H9 (cell line): ENCODE measurements at regions not wholly inside any gene's neighbourhood (a gene's known extent, or its start where the extent isn't known, plus 50 kb on each side); places are given as distances from the start of the nearest gene placed in this dataset.

Experiments used
- DNase-seq: peaks from one replicate; pipeline ENCODE4 v3.0.0-alpha.2; 2017
- H2AFZ ChIP-seq: one replicate; pipeline ENCODE4 v1.6.1; 2013; ENCODE audit warnings: mild to moderate bottlenecking, low read length, control low read depth, moderate library complexity
- H2AK5ac ChIP-seq: 2 replicates; pipeline ENCODE4 v1.6.1; 2013; ENCODE audit warnings: low read length, control low read depth, mixed read lengths; ENCODE audit not compliant: insufficient read length
- H2BK120ac ChIP-seq: one replicate; pipeline ENCODE4 v1.6.1; 2013; ENCODE audit warnings: low read depth, mild to moderate bottlenecking, low read length, control low read depth, inconsistent platforms; ENCODE audit not compliant: poor library complexity, severe bottlenecking
- H2BK12ac ChIP-seq: 2 replicates; pipeline ENCODE4 v1.6.1; 2013; ENCODE audit warnings: low read length, control low read depth, mixed read lengths, low read depth; ENCODE audit not compliant: insufficient read length
- H2BK15ac ChIP-seq: 2 replicates; pipeline ENCODE4 v1.6.1; 2013; ENCODE audit warnings: low read depth, low read length, control low read depth
- H2BK20ac ChIP-seq: one replicate; pipeline ENCODE4 v1.6.1; 2013; ENCODE audit warnings: low read depth, mild to moderate bottlenecking, low read length, control low read depth, inconsistent platforms; ENCODE audit not compliant: poor library complexity, severe bottlenecking
- H2BK5ac ChIP-seq: 2 replicates; pipeline ENCODE4 v1.6.1; 2013; ENCODE audit warnings: low read length, control low read depth, mixed read lengths; ENCODE audit not compliant: insufficient read length
- H3K14ac ChIP-seq: 2 replicates; pipeline ENCODE4 v1.6.1; 2013; ENCODE audit warnings: low read length, control low read depth; ENCODE audit not compliant: insufficient read depth
- H3K18ac ChIP-seq: 2 replicates; pipeline ENCODE4 v1.6.1; 2013; ENCODE audit warnings: low read depth, mild to moderate bottlenecking, mixed read lengths, low read length, control low read depth; ENCODE audit not compliant: insufficient read length
- H3K23ac ChIP-seq: 2 replicates; pipeline ENCODE4 v1.6.1; 2013; ENCODE audit warnings: low read length, control low read depth, mixed read lengths, low read depth; ENCODE audit not compliant: insufficient read length
- H3K23me2 ChIP-seq: 2 replicates; pipeline ENCODE4 v1.6.1; 2013; ENCODE audit warnings: low read depth, mild to moderate bottlenecking, mixed read lengths, low read length, control low read depth; ENCODE audit not compliant: insufficient read length, poor library complexity, severe bottlenecking
- H3K27ac ChIP-seq: 2 replicates; pipeline ENCODE4 v1.5.1; 2013; ENCODE audit warnings: low read length, control low read depth, mixed read lengths, low read depth; ENCODE audit not compliant: insufficient read length
- H3K27me3 ChIP-seq: 2 replicates; pipeline ENCODE4 v1.6.1; 2013; ENCODE audit warnings: low read length, control low read depth, inconsistent platforms; ENCODE audit not compliant: insufficient read depth
- H3K4ac ChIP-seq: 2 replicates; pipeline ENCODE4 v1.6.1; 2013; ENCODE audit warnings: low read depth, mild to moderate bottlenecking, control low read depth, inconsistent platforms, low read length, moderate library complexity
- H3K4me1 ChIP-seq: 2 replicates; pipeline ENCODE4 v1.6.1; 2013; ENCODE audit warnings: low read length, control low read depth, inconsistent platforms; ENCODE audit not compliant: insufficient read depth
- H3K4me2 ChIP-seq: 2 replicates; pipeline ENCODE4 v1.6.1; 2013; ENCODE audit warnings: low read length, control low read depth, mixed read lengths; ENCODE audit not compliant: insufficient read length, insufficient read depth
- H3K56ac ChIP-seq: 2 replicates; pipeline ENCODE4 v1.6.1; 2013; ENCODE audit warnings: low read depth, mild to moderate bottlenecking, mixed read lengths, low read length, control low read depth; ENCODE audit not compliant: insufficient read length
- H3K79me1 ChIP-seq: 2 replicates; pipeline ENCODE4 v1.6.1; 2013; ENCODE audit warnings: low read depth, mild to moderate bottlenecking, moderate library complexity, low read length, control low read depth, inconsistent platforms; ENCODE audit not compliant: insufficient read depth, poor library complexity, severe bottlenecking
- H3K79me2 ChIP-seq: 2 replicates; pipeline ENCODE4 v1.6.1; 2013; ENCODE audit warnings: low read length, control low read depth, inconsistent platforms; ENCODE audit not compliant: insufficient read depth
- H3K9ac ChIP-seq: 2 replicates; pipeline ENCODE4 v1.6.1; 2013; ENCODE audit warnings: low read length, control low read depth, mixed read lengths; ENCODE audit not compliant: insufficient read length; ENCODE audit errors: extremely low read depth
- H3K9me3 ChIP-seq: one replicate; pipeline ENCODE4 v1.6.1; 2013; ENCODE audit warnings: low read depth, low read length, inconsistent platforms; ENCODE audit not compliant: control insufficient read depth
- H3T11ph ChIP-seq: one replicate; pipeline ENCODE4 v1.6.1; 2013; ENCODE audit warnings: mild to moderate bottlenecking, low read length, control low read depth, inconsistent platforms
- H4K20me1 ChIP-seq: one replicate; pipeline ENCODE4 v1.6.1; 2013; ENCODE audit not compliant: control insufficient read depth, insufficient read length, insufficient read depth
- H4K5ac ChIP-seq: 2 replicates; pipeline ENCODE4 v1.6.1; 2013; ENCODE audit warnings: low read depth, mild to moderate bottlenecking, mixed read lengths, low read length, control low read depth; ENCODE audit not compliant: insufficient read length
- H4K8ac ChIP-seq: replicated peaks from 2 replicates; pipeline ENCODE4 v1.6.1; 2013; ENCODE audit warnings: low read length, control low read depth, mixed read lengths, low read depth; ENCODE audit not compliant: insufficient read length
- H4K91ac ChIP-seq: 2 replicates; pipeline ENCODE4 v1.6.1; 2013; ENCODE audit warnings: low read depth, mild to moderate bottlenecking, moderate library complexity, mixed read lengths, low read length, control low read depth; ENCODE audit not compliant: insufficient read length
- H3K27ac Mint-ChIP-seq, 3 experiments: 2 replicates in 2 of 3; 3 replicates in 1 of 3; pipeline ENCODE4 v1.8.0; 2020 to 2021; ENCODE audit warnings: mixed read lengths in 3 of 3, mild to moderate bottlenecking in 1 of 3, moderate library complexity in 1 of 3
- H3K27me3 Mint-ChIP-seq: 2 replicates; pipeline ENCODE4 v1.8.0; 2021; ENCODE audit warnings: low read depth, mild to moderate bottlenecking, moderate library complexity, mixed read lengths
- H3K36me3 Mint-ChIP-seq, 3 experiments: 2 replicates in 2 of 3; 3 replicates in 1 of 3; pipeline ENCODE4 v1.8.0; 2020 to 2021; ENCODE audit warnings: low read depth in 3 of 3, mixed read lengths in 3 of 3; ENCODE audit not compliant: insufficient read depth in 1 of 3
- H3K4me1 Mint-ChIP-seq, 2 experiments: 2 replicates each; pipeline ENCODE4 v1.8.0; 2020; ENCODE audit warnings: mixed read lengths in 2 of 2
- H3K4me3 Mint-ChIP-seq, 2 experiments: 2 replicates in 1 of 2; 3 replicates in 1 of 2; pipeline ENCODE4 v1.8.0; 2020 to 2021; ENCODE audit warnings: mild to moderate bottlenecking in 2 of 2, mixed read lengths in 2 of 2, moderate library complexity in 1 of 2
- H3K9me3 Mint-ChIP-seq, 2 experiments: 2 replicates in 1 of 2; 3 replicates in 1 of 2; pipeline ENCODE4 v1.8.0; 2020; ENCODE audit warnings: mild to moderate bottlenecking in 2 of 2, mixed read lengths in 2 of 2, moderate library complexity in 1 of 2
- CTCF ChIP-seq: fragments of 200-600 bp; sonication (generic); conservative IDR thresholded peaks from 3 replicates; pipeline ENCODE4 v1.8.0; 2021; ENCODE audit warnings: antibody characterized with exemption, mild to moderate bottlenecking
- WGBS: extraction: QIAGEN DNeasy Blood & Tissue Kit; methylation state at CpG from one replicate; pipeline ENCODE4 v1.1.7; 2013; ENCODE audit warnings: missing lambda C conversion rate, low lambda C conversion rate, mixed read lengths; ENCODE audit not compliant: insufficient read length; ENCODE audit errors: extremely low coverage; 5-methylcytosine and 5-hydroxymethylcytosine counted together

GRCh38 chr5:72046106-72046505, 61.2 kb upstream of the MAP1B start:
- Histone ChIP-seq H4K5ac (no peak overlapping the region), H3K56ac (no peak overlapping the region), H4K91ac (no peak overlapping the region), H3K18ac (no peak overlapping the region), H3K79me2 (no peaks in the 10 kb centered on the region), H3K9ac (no peak overlapping the region), H3K79me1 (no peaks in the 10 kb centered on the region), H3K27ac (no peak overlapping the region), H3K23ac (no peak overlapping the region), H2AK5ac (no peak overlapping the region), H3K4me2 (no peak overlapping the region), H2AFZ (no peak overlapping the region), H3K4me1 (no peaks in the 10 kb centered on the region), H3K14ac (no peak overlapping the region), H4K8ac (no peak overlapping the region), H3K23me2 (no peaks in the 10 kb centered on the region), H3K27me3 (no peaks in the 10 kb centered on the region), H4K20me1 (no peaks in the 10 kb centered on the region), H2BK5ac (no peak overlapping the region), H2BK15ac (no peak overlapping the region), H2BK20ac (no peak overlapping the region), H3K4ac (no peak overlapping the region), H3T11ph (no peak overlapping the region), H3K9me3 (no peaks in the 10 kb centered on the region), H2BK12ac (no peak overlapping the region), H2BK120ac (no peak overlapping the region)
- Mint-ChIP-seq H3K27ac (no peak overlapping the region), H3K4me3 (no peak overlapping the region), H3K4me1 (no peaks in the 10 kb centered on the region), H3K9me3 (peaks cover 7 to 12% of the 10 kb centered on the region in 2 experiments; a peak in 4 of 5 replicates), H3K27me3 (no peaks in the 10 kb centered on the region), H3K36me3 (no peaks in the 10 kb centered on the region; a peak in 1 of 7 replicates)
- WGBS, result no CpG with 5 or more reads among the region's 1 CpG
- DNase-seq, result no peak
- no peak for TF ChIP-seq CTCF
